Neural cell (in vitro differentiated cells): ENCODE measurements at regions not wholly inside any gene's neighbourhood (a gene's known extent, or its start where the extent isn't known, plus 50 kb on each side); places are given as distances from the start of the nearest gene placed in this dataset.

Source experiments
- H2AFZ ChIP-seq: fragments of 200-600, 300-800 bp; sonication (generic), shearing (Covaris generic); 2 replicates; pipeline ENCODE4 v1.6.0; 2014; ENCODE audit warnings: low read depth, mild to moderate bottlenecking, antibody characterized with exemption, low read length, moderate library complexity
- H3F3A ChIP-seq: fragments of 200-600 bp; shearing (Covaris generic); 2 replicates; pipeline ENCODE4 v1.6.1; 2016; ENCODE audit warnings: mild to moderate bottlenecking, moderate library complexity, mixed read lengths, antibody characterized with exemption, low read length; ENCODE audit not compliant: insufficient read depth, poor library complexity, severe bottlenecking
- H3K27ac ChIP-seq: fragments of 200-600, 300-800 bp; sonication (generic), shearing (Covaris generic); 2 replicates; pipeline ENCODE4 v1.5.1; 2014; ENCODE audit warnings: mild to moderate bottlenecking, low read length, moderate library complexity
- H3K27me3 ChIP-seq: fragments of 300-800, 200-600 bp; sonication (generic), shearing (Covaris generic); 2 replicates; pipeline ENCODE4 v1.6.0; 2014; ENCODE audit warnings: mild to moderate bottlenecking, low read depth, low read length, moderate library complexity; ENCODE audit not compliant: insufficient read depth
- H3K36me3 ChIP-seq: fragments of 300-800, 200-600 bp; sonication (generic), shearing (Covaris generic); 2 replicates; pipeline ENCODE4 v1.5.1; 2014; ENCODE audit warnings: mild to moderate bottlenecking, antibody characterized with exemption, low read length, moderate library complexity; ENCODE audit not compliant: insufficient read depth
- H3K4me2 ChIP-seq: fragments of 300-800, 200-600 bp; sonication (generic), shearing (Covaris generic); 2 replicates; pipeline ENCODE4 v1.6.0; 2014; ENCODE audit warnings: mild to moderate bottlenecking, low read length
- H3K4me3 ChIP-seq: fragments of 300-800, 200-600 bp; sonication (generic), shearing (Covaris generic); 2 replicates; pipeline ENCODE4 v1.5.1; 2014; ENCODE audit warnings: mild to moderate bottlenecking, low read length, moderate library complexity
- H3K79me2 ChIP-seq: fragments of 200-600 bp; shearing (Covaris generic); replicated peaks from 2 replicates; pipeline ENCODE4 v1.6.0; 2014; ENCODE audit warnings: mild to moderate bottlenecking, low read length, moderate library complexity; ENCODE audit not compliant: insufficient read depth
- H3K9ac ChIP-seq: fragments of 300-800, 200-600 bp; sonication (generic), shearing (Covaris generic); 2 replicates; pipeline ENCODE4 v1.6.1; 2016; ENCODE audit warnings: mild to moderate bottlenecking, low read length, mixed read lengths
- H3K9me2 ChIP-seq: fragments of 200-600 bp; shearing (Covaris generic); 2 replicates; pipeline ENCODE4 v1.6.1; 2016; ENCODE audit warnings: mild to moderate bottlenecking, low read length, mixed read lengths; ENCODE audit not compliant: insufficient read depth
- H3K9me3 ChIP-seq: fragments of 200-600, 300-800 bp; sonication (generic), shearing (Covaris generic); 2 replicates; pipeline ENCODE4 v1.6.1; 2016; ENCODE audit warnings: mild to moderate bottlenecking, mixed run types, low read length, moderate library complexity, mixed read lengths
- H4K20me1 ChIP-seq: fragments of 200-600 bp; shearing (Covaris generic); 2 replicates; pipeline ENCODE4 v1.6.1; 2016; ENCODE audit warnings: mild to moderate bottlenecking, mixed run types; ENCODE audit not compliant: insufficient read depth
- CTCF ChIP-seq: fragments of 450-650 bp; IDR thresholded peaks from 2 replicates; pipeline ENCODE4 v1.5.1; 2014; ENCODE audit warnings: antibody characterized with exemption, mild to moderate bottlenecking, moderate library complexity; ENCODE audit not compliant: poor library complexity, severe bottlenecking
- EP300 ChIP-seq: fragments of 450-650 bp; conservative IDR thresholded peaks from 2 replicates; pipeline ENCODE4 v1.6.1; 2014; ENCODE audit warnings: antibody characterized with exemption, mild to moderate bottlenecking, moderate library complexity; ENCODE audit not compliant: poor library complexity, severe bottlenecking
- EZH2 ChIP-seq: fragments of 200-600, 300-800 bp; shearing (Covaris generic), sonication (generic); IDR thresholded peaks from 2 replicates; pipeline ENCODE4 v1.6.1; 2014; ENCODE audit warnings: antibody characterized with exemption, low read length, borderline replicate concordance, mild to moderate bottlenecking; ENCODE audit not compliant: insufficient read depth, poor library complexity, severe bottlenecking
- MXI1 ChIP-seq: fragments of 450-650 bp; conservative IDR thresholded peaks from 2 replicates; pipeline ENCODE4 v1.6.1; 2014; ENCODE audit warnings: antibody characterized with exemption, mild to moderate bottlenecking; ENCODE audit not compliant: poor library complexity, severe bottlenecking
- POLR2AphosphoS5 ChIP-seq: IDR thresholded peaks from 2 replicates; pipeline ENCODE4 v1.6.1; 2012
- RAD21 ChIP-seq: fragments of 450-650 bp; conservative IDR thresholded peaks from 2 replicates; pipeline ENCODE4 v1.6.1; 2014; ENCODE audit warnings: antibody characterized with exemption, mild to moderate bottlenecking, moderate library complexity
- SMC3 ChIP-seq: fragments of 450-650 bp; conservative IDR thresholded peaks from 2 replicates; pipeline ENCODE4 v1.6.1; 2014; ENCODE audit warnings: antibody characterized with exemption, mild to moderate bottlenecking, moderate library complexity; ENCODE audit not compliant: poor library complexity
- TAF1 ChIP-seq: IDR thresholded peaks from 2 replicates; pipeline ENCODE4 v1.6.1; 2012; ENCODE audit warnings: low read depth
- TF ChIP-seq, protein P1 (sequence below): IDR thresholded peaks from 2 replicates; pipeline ENCODE4 v1.6.1; 2012; ENCODE audit warnings: borderline replicate concordance

DNA sequence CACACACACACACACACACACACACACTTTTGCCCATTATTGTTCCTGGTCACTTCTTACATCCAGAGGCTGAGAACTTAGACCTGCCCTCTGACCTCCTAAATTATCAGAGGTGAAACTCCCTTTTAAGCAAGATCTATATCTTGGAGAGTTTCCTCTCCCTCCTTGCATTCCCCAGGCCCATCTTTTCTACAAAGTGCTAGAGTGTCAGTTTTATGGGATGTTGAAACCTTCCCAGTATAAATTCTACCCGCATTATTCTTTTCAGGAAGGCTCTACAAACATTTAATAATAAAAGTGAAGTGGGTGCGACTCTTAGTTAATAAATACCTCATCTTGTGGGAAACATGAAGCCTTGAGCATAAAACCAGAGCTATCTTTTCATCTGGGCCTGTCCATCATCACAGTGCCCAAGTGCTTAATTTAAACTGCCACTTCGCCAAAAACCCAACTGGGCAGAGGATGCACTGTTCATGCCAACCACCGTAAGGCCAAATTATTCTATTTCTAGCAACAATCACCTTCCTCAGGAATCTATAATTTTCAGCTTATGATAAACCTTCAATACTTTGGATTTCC, 458.2 kb upstream of the RUNX1 start:
- Histone ChIP-seq H3K4me3 (no peak overlapping the region), H3K27ac (no peak overlapping the region), H4K20me1 (no peaks in the 10 kb centered on the region), H3K9me3 (no peaks in the 10 kb centered on the region), H3K9me2 (no peaks in the 10 kb centered on the region), H3K9ac (no peak overlapping the region), H3K36me3 (no peaks in the 10 kb centered on the region), H3F3A (no peaks in the 10 kb centered on the region), H2AFZ (no peak overlapping the region), H3K4me2 (no peak overlapping the region), H3K79me2 (no peaks in the 10 kb centered on the region), H3K27me3 (no peaks in the 10 kb centered on the region)
- TF ChIP-seq, protein P1, sequence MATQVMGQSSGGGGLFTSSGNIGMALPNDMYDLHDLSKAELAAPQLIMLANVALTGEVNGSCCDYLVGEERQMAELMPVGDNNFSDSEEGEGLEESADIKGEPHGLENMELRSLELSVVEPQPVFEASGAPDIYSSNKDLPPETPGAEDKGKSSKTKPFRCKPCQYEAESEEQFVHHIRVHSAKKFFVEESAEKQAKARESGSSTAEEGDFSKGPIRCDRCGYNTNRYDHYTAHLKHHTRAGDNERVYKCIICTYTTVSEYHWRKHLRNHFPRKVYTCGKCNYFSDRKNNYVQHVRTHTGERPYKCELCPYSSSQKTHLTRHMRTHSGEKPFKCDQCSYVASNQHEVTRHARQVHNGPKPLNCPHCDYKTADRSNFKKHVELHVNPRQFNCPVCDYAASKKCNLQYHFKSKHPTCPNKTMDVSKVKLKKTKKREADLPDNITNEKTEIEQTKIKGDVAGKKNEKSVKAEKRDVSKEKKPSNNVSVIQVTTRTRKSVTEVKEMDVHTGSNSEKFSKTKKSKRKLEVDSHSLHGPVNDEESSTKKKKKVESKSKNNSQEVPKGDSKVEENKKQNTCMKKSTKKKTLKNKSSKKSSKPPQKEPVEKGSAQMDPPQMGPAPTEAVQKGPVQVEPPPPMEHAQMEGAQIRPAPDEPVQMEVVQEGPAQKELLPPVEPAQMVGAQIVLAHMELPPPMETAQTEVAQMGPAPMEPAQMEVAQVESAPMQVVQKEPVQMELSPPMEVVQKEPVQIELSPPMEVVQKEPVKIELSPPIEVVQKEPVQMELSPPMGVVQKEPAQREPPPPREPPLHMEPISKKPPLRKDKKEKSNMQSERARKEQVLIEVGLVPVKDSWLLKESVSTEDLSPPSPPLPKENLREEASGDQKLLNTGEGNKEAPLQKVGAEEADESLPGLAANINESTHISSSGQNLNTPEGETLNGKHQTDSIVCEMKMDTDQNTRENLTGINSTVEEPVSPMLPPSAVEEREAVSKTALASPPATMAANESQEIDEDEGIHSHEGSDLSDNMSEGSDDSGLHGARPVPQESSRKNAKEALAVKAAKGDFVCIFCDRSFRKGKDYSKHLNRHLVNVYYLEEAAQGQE = no peak
- TF ChIP-seq CTCF = no peak
- TF ChIP-seq SMC3 = no peak
- TF ChIP-seq EZH2 = no peak
- TF ChIP-seq POLR2AphosphoS5 = no peak
- TF ChIP-seq EP300 = no peak
- TF ChIP-seq RAD21 = no peak
- no peak for TF ChIP-seq MXI1
- no peak for TF ChIP-seq TAF1

DNA sequence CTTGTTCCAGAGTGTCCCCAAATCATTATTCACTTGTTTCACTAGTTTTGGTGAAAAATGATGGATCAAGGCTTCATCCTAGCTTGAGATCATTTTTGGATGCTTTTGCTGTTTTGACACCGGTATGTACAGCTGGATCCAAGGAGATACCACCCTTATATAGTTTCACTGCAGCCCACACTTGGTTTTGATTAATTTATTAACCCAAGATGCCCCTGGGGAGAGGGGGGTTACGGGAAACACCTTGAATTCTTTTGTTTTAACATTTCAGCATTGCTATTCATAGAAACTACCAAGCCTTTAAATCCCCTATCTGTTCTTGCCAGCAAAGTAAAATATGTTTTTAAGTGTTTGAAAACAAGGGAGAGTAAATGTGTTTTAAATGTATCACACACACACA, 457.7 kb upstream of the RUNX1 start:
- no peaks in the 10 kb centered on the region for H3K79me2 ChIP-seq
- no peaks in the 10 kb centered on the region for H3K9me3 ChIP-seq
- H3F3A ChIP-seq = no peaks in the 10 kb centered on the region
- no peaks in the 10 kb centered on the region for H3K27me3 ChIP-seq
- no peak overlapping the region for H3K4me2 ChIP-seq
- no peak overlapping the region for H3K9ac ChIP-seq
- H3K4me3 ChIP-seq = no peak overlapping the region
- no peaks in the 10 kb centered on the region for H4K20me1 ChIP-seq
- H3K36me3 ChIP-seq = no peaks in the 10 kb centered on the region
- no peak overlapping the region for H3K27ac ChIP-seq
- H3K9me2 ChIP-seq = no peaks in the 10 kb centered on the region
- H2AFZ ChIP-seq = no peak overlapping the region
- no peak for TF ChIP-seq RAD21
- TF ChIP-seq, protein P1 = no peak
- TF ChIP-seq MXI1 = no peak
- TF ChIP-seq TAF1 = no peak
- TF ChIP-seq POLR2AphosphoS5 = no peak
- TF ChIP-seq SMC3 = no peak
- no peak for TF ChIP-seq EP300
- no peak for TF ChIP-seq CTCF
- no peak for TF ChIP-seq EZH2
